HEK293T (cell line): ENCODE measurements at regions not wholly inside any gene's neighbourhood (a gene's known extent, or its start where the extent isn't known, plus 50 kb on each side); places are given as distances from the start of the nearest gene placed in this dataset.

ENCODE experiments used
- CTBP1 ChIP-seq: fragments of 450-650 bp; IDR thresholded peaks from 2 replicates; pipeline ENCODE4 v1.6.1; 2016; ENCODE audit warnings: borderline replicate concordance
- FOXK2 ChIP-seq: fragments of 450-650 bp; IDR thresholded peaks from 2 replicates; pipeline ENCODE4 v1.6.1; 2016; ENCODE audit warnings: mild to moderate bottlenecking
- FOXM1 ChIP-seq: fragments of 450-650 bp; IDR thresholded peaks from 2 replicates; pipeline ENCODE4 v1.6.1; 2017; ENCODE audit warnings: mild to moderate bottlenecking, borderline replicate concordance
- NFRKB ChIP-seq: fragments of 450-650 bp; IDR thresholded peaks from 2 replicates; pipeline ENCODE4 v1.6.1; 2016; ENCODE audit warnings: mild to moderate bottlenecking, moderate library complexity
- SP1 ChIP-seq: fragments of 450-650 bp; IDR thresholded peaks from 2 replicates; pipeline ENCODE4 v1.6.1; 2017
- TF ChIP-seq, protein P1 (sequence below): fragments of 450-650 bp; IDR thresholded peaks from 2 replicates; pipeline ENCODE4 v1.6.1; 2016

DNA sequence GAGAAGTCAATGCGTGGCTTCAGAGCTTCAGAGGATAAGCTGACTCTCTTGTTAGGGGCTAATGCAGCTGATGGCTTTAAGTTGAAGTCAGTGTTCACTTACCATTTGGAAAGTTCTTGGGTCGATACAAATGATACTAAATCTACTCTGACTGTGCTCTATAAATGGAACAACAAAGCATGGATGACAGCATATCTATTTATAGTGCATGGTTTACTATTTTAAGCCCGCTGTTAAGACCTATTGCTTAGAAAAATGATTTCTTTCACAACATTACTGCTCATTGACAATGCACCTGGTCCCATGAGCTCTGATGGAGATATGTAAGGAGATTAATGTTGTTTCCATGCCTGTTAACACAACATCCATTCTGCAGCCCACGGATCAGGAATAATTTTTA lies 435.7 kb downstream of the MAT2B start:
- TF ChIP-seq SP1 = no peak
- TF ChIP-seq FOXK2 = no peak
- TF ChIP-seq, protein P1, sequence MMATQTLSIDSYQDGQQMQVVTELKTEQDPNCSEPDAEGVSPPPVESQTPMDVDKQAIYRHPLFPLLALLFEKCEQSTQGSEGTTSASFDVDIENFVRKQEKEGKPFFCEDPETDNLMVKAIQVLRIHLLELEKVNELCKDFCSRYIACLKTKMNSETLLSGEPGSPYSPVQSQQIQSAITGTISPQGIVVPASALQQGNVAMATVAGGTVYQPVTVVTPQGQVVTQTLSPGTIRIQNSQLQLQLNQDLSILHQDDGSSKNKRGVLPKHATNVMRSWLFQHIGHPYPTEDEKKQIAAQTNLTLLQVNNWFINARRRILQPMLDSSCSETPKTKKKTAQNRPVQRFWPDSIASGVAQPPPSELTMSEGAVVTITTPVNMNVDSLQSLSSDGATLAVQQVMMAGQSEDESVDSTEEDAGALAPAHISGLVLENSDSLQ = no peak
- no peak for TF ChIP-seq CTBP1
- TF ChIP-seq NFRKB = no peak
- TF ChIP-seq FOXM1 = no peak
